AG09319 (cell line): ENCODE measurements at regions not wholly inside any gene's neighbourhood (a gene's known extent, or its start where the extent isn't known, plus 50 kb on each side); places are given as distances from the start of the nearest gene placed in this dataset.

Experiments
- DNase-seq: peaks from one replicate; pipeline ENCODE4 v3.0.0-alpha.2; 2010; ENCODE audit warnings: low read depth; ENCODE audit errors: extremely low read depth
- TF ChIP-seq, protein P1 (sequence below): IDR thresholded peaks from 2 replicates; pipeline ENCODE4 v1.5.1; 2011; ENCODE audit warnings: low read depth, mild to moderate bottlenecking, inconsistent platforms, low read length, moderate library complexity

DNA sequence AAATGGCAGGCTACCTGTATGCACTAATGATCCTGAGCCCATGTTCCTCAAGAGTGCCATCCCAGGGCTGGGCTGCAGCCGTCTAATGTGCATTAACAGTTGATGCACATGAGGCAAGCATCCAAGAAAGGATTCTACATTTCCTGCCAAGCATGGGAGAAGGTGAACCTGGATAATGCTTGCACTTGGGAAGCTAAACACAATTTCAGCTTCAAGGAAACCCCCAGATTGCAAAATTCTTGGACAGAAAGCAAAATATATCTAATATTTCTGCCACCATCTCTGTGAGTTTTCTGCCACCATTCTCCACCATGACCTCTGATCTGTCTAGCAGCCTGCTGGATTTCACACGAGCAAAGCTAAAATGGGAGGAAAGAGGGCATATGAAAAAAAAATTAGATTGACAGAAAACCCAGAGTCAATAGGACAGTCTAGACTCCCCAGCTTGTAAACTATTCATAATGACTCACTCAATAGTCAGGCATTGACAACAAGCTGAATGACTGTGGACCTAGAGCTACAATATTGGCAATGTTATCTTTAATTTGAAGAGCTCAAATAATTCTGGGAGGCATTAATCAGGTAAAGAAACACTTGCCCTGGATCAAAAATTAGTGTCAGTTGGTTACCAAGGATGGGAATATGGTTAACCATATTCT lies 91.9 kb upstream of the BCL2L14 start:
- TF ChIP-seq, protein P1, sequence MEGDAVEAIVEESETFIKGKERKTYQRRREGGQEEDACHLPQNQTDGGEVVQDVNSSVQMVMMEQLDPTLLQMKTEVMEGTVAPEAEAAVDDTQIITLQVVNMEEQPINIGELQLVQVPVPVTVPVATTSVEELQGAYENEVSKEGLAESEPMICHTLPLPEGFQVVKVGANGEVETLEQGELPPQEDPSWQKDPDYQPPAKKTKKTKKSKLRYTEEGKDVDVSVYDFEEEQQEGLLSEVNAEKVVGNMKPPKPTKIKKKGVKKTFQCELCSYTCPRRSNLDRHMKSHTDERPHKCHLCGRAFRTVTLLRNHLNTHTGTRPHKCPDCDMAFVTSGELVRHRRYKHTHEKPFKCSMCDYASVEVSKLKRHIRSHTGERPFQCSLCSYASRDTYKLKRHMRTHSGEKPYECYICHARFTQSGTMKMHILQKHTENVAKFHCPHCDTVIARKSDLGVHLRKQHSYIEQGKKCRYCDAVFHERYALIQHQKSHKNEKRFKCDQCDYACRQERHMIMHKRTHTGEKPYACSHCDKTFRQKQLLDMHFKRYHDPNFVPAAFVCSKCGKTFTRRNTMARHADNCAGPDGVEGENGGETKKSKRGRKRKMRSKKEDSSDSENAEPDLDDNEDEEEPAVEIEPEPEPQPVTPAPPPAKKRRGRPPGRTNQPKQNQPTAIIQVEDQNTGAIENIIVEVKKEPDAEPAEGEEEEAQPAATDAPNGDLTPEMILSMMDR: no peak
- DNase-seq: no peak

DNA sequence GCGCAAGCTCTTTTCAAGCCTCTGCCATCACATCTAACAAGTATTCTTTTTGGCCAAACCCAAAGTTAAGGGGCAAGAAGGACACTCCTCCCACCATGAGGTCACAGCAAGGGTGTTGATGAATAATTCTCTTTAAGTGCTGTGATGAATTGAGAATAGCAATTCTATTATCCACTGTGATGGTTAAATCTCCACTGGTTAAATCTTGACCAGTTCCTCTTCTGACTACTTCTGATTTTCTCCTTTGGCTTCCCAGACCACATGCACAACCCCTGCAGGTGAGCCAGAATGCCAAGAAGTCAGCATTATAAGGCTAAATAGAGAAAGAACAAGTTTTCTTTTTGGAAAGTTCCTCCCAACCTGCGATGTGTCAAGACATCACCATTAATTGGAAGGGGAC lies 90.6 kb upstream of the BCL2L14 start:
- DNase-seq: no peak
- TF ChIP-seq, protein P1: no peak

DNA sequence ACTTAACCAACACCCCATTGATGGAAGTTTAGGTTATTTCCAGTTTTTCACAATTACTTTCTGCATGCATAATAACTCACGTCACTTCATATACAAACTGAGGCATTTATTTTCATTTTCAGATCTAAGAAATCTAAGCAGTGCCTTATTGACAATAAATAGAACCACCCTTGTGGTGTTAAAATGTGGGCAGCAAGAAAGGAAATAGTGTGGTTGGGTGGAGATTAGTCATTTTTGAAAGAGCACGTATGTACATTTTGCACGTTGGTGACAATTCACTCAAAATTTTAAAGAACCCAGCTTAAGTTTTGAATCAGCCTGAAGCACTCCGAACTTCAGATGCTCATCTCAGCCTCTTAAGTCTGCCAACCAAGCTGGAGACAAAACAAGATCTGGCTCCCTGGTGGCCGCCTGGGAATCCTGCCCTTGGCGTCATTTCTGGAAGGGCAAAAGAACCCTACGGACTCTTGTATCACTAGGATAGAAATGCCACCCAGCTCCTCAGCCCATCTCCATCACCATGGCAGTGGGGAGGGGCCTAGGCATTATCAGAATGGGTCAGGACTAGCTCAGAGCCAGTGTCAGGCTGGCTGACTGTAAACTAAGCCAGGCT lies 89.5 kb upstream of the BCL2L14 start:
- TF ChIP-seq, protein P1: no peak
- DNase-seq: no peak

DNA sequence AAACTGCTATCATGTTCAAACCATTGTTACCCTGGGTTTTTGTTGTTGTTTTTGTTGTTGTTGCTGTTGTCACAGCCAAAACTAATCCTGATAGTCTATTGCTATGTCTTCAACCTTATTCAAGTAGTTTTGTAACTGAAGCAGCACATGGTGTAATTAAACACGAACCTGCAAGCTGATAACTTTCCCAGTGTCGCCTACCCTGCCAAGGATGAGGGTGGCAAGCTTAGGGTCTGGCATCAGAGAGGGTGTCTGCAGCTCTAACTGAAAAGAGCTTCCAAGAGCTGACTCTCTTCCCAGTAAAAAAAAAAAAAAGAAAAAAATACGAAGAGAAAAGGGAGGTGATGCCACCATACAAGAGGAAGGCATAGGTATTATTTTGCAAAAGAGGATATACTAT lies 86.3 kb upstream of the BCL2L14 start:
- TF ChIP-seq, protein P1: no peak
- DNase-seq: no peak

DNA sequence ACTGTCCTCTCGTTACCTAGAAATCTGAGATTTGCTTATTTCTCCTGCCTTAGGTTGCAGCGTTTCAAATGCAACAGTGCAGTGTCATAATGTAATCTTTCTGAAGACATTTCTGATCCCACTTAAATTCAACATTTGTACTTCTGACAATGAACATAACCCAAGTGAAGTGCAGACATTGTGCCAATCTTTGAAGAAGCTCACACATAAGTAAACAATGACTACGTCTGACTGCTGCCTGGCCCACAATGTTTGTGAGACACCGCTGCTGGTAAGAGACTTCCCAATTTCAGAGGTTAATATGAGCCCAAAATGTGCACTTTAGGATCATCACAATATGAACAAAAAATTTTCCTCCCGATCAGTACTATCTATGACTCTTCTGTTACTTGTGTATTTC lies 84.6 kb upstream of the BCL2L14 start:
- DNase-seq: no peak
- TF ChIP-seq, protein P1: no peak

DNA sequence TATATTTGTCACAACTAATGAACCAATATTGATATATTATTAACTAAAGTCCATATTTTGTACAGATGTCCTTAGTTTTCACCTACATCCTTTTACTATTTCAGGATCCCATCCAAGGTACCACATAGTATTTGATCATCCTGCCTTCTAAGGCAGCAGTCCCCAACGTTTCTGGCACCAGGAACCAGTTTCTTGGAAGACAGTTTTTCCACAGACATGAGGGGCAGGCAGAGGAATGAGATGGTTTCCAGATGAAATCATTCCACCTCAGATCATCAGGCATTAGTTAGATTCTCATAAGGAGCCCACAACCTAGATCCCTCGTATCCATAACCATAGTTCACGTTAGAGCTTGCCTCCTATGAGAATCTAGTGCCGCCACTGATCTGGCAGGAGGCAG lies 82.8 kb upstream of the BCL2L14 start:
- TF ChIP-seq, protein P1: no peak
- DNase-seq: no peak

DNA sequence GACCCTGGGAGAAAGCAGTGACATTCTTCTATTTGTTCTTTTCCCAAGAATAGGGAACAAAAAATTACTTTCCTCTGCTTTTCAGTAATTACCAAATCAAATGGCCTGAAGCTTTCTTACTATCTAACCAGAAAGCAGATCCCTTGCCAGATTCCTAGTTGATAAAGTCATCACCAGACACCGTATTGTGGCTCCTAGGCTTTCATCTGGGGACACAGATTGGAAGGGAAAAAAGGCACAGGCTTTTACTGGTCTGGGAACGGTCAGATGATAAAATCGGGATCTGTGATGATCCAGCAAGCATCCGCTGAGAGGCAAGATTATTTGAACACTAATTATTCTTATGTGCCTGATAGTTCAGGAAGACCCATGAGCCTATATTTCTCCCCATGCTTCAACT lies 79.1 kb upstream of the BCL2L14 start:
- no peak for DNase-seq

More for the DNA sequence above, 79.1 kb upstream of the BCL2L14 start:
- TF ChIP-seq, protein P1: no peak
